Parathyroid adenoma (tissue), 2 donors: ENCODE measurements at regions not wholly inside any gene's neighbourhood (a gene's known extent, or its start where the extent isn't known, plus 50 kb on each side); places are given as distances from the start of the nearest gene placed in this dataset.
"Not testable (repeated sequence)": the region's sequence is repeated elsewhere in the genome, so short reads cannot be mapped to it uniquely, and the experiment has no call there.

Experiments
- H2AFZ ChIP-seq: fragments of 300-600 bp; sonication (generic); one replicate; pipeline ENCODE4 v1.7.0; 2017; ENCODE audit warnings: antibody characterized with exemption, mild to moderate bottlenecking
- H3K27ac ChIP-seq: fragments of 300-600 bp; sonication (generic); one replicate; pipeline ENCODE4 v1.7.0; 2017
- H3K27me3 ChIP-seq: fragments of 300-600 bp; sonication (generic); one replicate; pipeline ENCODE4 v1.7.0; 2017; ENCODE audit warnings: low read length; ENCODE audit not compliant: control insufficient read depth, insufficient read depth
- H3K36me3 ChIP-seq: fragments of 300-600 bp; sonication (generic); one replicate; pipeline ENCODE4 v1.7.0; 2017; ENCODE audit warnings: low read length; ENCODE audit not compliant: control insufficient read depth, insufficient read depth
- H3K4me1 ChIP-seq: fragments of 300-600 bp; sonication (generic); one replicate; pipeline ENCODE4 v1.7.0; 2017; ENCODE audit warnings: control low read depth
- H3K4me2 ChIP-seq: fragments of 300-600 bp; sonication (generic); one replicate; pipeline ENCODE4 v1.7.0; 2017; ENCODE audit warnings: low read length
- H3K4me3 ChIP-seq: fragments of 300-600 bp; sonication (generic); one replicate; pipeline ENCODE4 v1.7.0; 2017; ENCODE audit warnings: low read depth, low read length
- H3K79me2 ChIP-seq: fragments of 300-600 bp; sonication (generic); one replicate; pipeline ENCODE4 v1.7.0; 2017; ENCODE audit warnings: control low read depth
- H3K9ac ChIP-seq: fragments of 300-600 bp; sonication (generic); one replicate; pipeline ENCODE4 v1.7.0; 2017; ENCODE audit warnings: mild to moderate bottlenecking
- H3K9me3 ChIP-seq: fragments of 300-600 bp; sonication (generic); one replicate; pipeline ENCODE4 v1.7.0; 2017; ENCODE audit warnings: low read length; ENCODE audit not compliant: control insufficient read depth
- CTCF ChIP-seq: fragments of 300-600 bp; sonication (generic); IDR thresholded peaks from one replicate; pipeline ENCODE4 v1.7.0; 2017; ENCODE audit warnings: antibody characterized with exemption, mild to moderate bottlenecking
- donor health status: primary hyperparathyroidism.

GRCh38 chr10:131822692-131823245 is 78.0 kb upstream of the PPP2R2D start:
- H3K9ac ChIP-seq, result no peak overlapping the region

GRCh38 chr10:131823601-131824099 is 77.2 kb upstream of the PPP2R2D start:
- not testable (repeated sequence) for H3K27ac ChIP-seq, H3K9ac ChIP-seq, H3K4me3 ChIP-seq, H3K4me1 ChIP-seq, H3K9me3 ChIP-seq, H3K79me2 ChIP-seq, H2AFZ ChIP-seq, H3K36me3 ChIP-seq, H3K4me2 ChIP-seq, H3K27me3 ChIP-seq

More at GRCh38 chr10:131822692-131823245, 78.0 kb upstream of the PPP2R2D start:
- H3K4me1 ChIP-seq, result no peaks in the 10 kb centered on the region
- no peak overlapping the region for H3K4me3 ChIP-seq
- no peak overlapping the region for H3K27ac ChIP-seq
- no peaks in the 10 kb centered on the region for H3K9me3 ChIP-seq
- no peak overlapping the region for H2AFZ ChIP-seq
- H3K4me2 ChIP-seq, result no peak overlapping the region
- H3K27me3 ChIP-seq, result peaks cover 5% of the 10 kb centered on the region
- TF ChIP-seq CTCF, result no peak
- no peaks in the 10 kb centered on the region for H3K79me2 ChIP-seq
- H3K36me3 ChIP-seq, result no peaks in the 10 kb centered on the region

- H3K27ac ChIP-seq, result no peak overlapping the region
- no peaks in the 10 kb centered on the region for H3K36me3 ChIP-seq
- H3K4me2 ChIP-seq, result no peak overlapping the region
- H2AFZ ChIP-seq, result no peak overlapping the region
- no peaks in the 10 kb centered on the region for H3K9me3 ChIP-seq
- H3K4me1 ChIP-seq, result no peaks in the 10 kb centered on the region
- peaks cover 5% of the 10 kb centered on the region for H3K27me3 ChIP-seq
- no peak overlapping the region for H3K9ac ChIP-seq
- no peak overlapping the region for H3K4me3 ChIP-seq
- H3K79me2 ChIP-seq, result no peaks in the 10 kb centered on the region
- TF ChIP-seq CTCF, result no peak
These were observed 76.2 kb upstream of the PPP2R2D start for GRCh38 chr10:131824371-131825149.

- Histone ChIP-seq H3K4me3 (no peak overlapping the region), H3K9me3 (no peaks in the 10 kb centered on the region), H2AFZ (no peak overlapping the region), H3K36me3 (no peaks in the 10 kb centered on the region), H3K9ac (no peak overlapping the region), H3K4me1 (no peaks in the 10 kb centered on the region), H3K4me2 (no peak overlapping the region), H3K79me2 (no peaks in the 10 kb centered on the region), H3K27ac (no peak overlapping the region), H3K27me3 (peaks cover 5% of the 10 kb centered on the region)
- TF ChIP-seq CTCF, result no peak
These were observed 75.5 kb upstream of the PPP2R2D start for GRCh38 chr10:131825150-131825848.

GRCh38 chr10:131825960-131826650 is 74.7 kb upstream of the PPP2R2D start:
- no peaks in the 10 kb centered on the region for H3K36me3 ChIP-seq

More at GRCh38 chr10:131825960-131826650, 74.7 kb upstream of the PPP2R2D start:
- Histone ChIP-seq H3K79me2 (no peaks in the 10 kb centered on the region), H2AFZ (no peak overlapping the region), H3K9me3 (no peaks in the 10 kb centered on the region), H3K4me2 (no peak overlapping the region), H3K27me3 (peaks cover 5% of the 10 kb centered on the region), H3K4me1 (no peaks in the 10 kb centered on the region), H3K4me3 (no peak overlapping the region), H3K9ac (no peak overlapping the region), H3K27ac (no peak overlapping the region)
- TF ChIP-seq CTCF, result no peak
